ENCODE measurements at regions not wholly inside any gene's neighbourhood (a gene's known extent, or its start where the extent isn't known, plus 50 kb on each side); places are given as distances from the start of the nearest gene placed in this dataset.

GRCh38 chr11:110023711-110024110 lies 69.5 kb upstream of the ZC3H12C start:
- Histone ChIP-seq H3K4me3 (ENCODE audit: low read depth, low read length) (no peak overlapping the region), H3K9me3 (ENCODE audit: control insufficient read depth, insufficient read depth, low read length) (no peaks in the 10 kb centered on the region), H3K36me3 (ENCODE audit: control insufficient read depth, insufficient read depth, low read length) (no peaks in the 10 kb centered on the region), H3K27ac (ENCODE audit: low read depth, low read length) (no peak overlapping the region), H3K9ac (ENCODE audit: low read depth, low read length) (no peak overlapping the region), H3K27me3 (ENCODE audit: control insufficient read depth, insufficient read depth, low read length) (no peaks in the 10 kb centered on the region), H3K4me1 (ENCODE audit: control insufficient read depth, insufficient read depth, low read length) (no peaks in the 10 kb centered on the region)

GRCh38 chr11:110026858-110027626 lies 66.2 kb upstream of the ZC3H12C start:
- Histone ChIP-seq H3K9ac (ENCODE audit: low read depth, low read length) (no peak overlapping the region), H3K4me3 (ENCODE audit: low read depth, low read length) (no peak overlapping the region), H3K36me3 (ENCODE audit: control insufficient read depth, insufficient read depth, low read length) (no peaks in the 10 kb centered on the region), H3K9me3 (ENCODE audit: control insufficient read depth, insufficient read depth, low read length) (no peaks in the 10 kb centered on the region), H3K27me3 (ENCODE audit: control insufficient read depth, insufficient read depth, low read length) (no peaks in the 10 kb centered on the region), H3K27ac (ENCODE audit: low read depth, low read length) (no peak overlapping the region), H3K4me1 (ENCODE audit: control insufficient read depth, insufficient read depth, low read length) (no peaks in the 10 kb centered on the region)

- no peaks in the 10 kb centered on the region for H3K27me3 ChIP-seq (ENCODE audit: control insufficient read depth, insufficient read depth, low read length)
- H3K9ac ChIP-seq (ENCODE audit: low read depth, low read length) = no peak overlapping the region
- H3K4me1 ChIP-seq (ENCODE audit: control insufficient read depth, insufficient read depth, low read length) = no peaks in the 10 kb centered on the region
- no peak overlapping the region for H3K4me3 ChIP-seq (ENCODE audit: low read depth, low read length)
- H3K9me3 ChIP-seq (ENCODE audit: control insufficient read depth, insufficient read depth, low read length) = no peaks in the 10 kb centered on the region
- no peak overlapping the region for H3K27ac ChIP-seq (ENCODE audit: low read depth, low read length)
- H3K36me3 ChIP-seq (ENCODE audit: control insufficient read depth, insufficient read depth, low read length) = no peaks in the 10 kb centered on the region
Observed at GRCh38 chr11:110027627-110028371, 65.4 kb upstream of the ZC3H12C start.

GRCh38 chr11:110028921-110029320 lies 64.3 kb upstream of the ZC3H12C start:
- Histone ChIP-seq H3K9me3 (ENCODE audit: control insufficient read depth, insufficient read depth, low read length) (no peaks in the 10 kb centered on the region), H3K27me3 (ENCODE audit: control insufficient read depth, insufficient read depth, low read length) (no peaks in the 10 kb centered on the region), H3K9ac (ENCODE audit: low read depth, low read length) (no peak overlapping the region), H3K4me1 (ENCODE audit: control insufficient read depth, insufficient read depth, low read length) (no peaks in the 10 kb centered on the region), H3K36me3 (ENCODE audit: control insufficient read depth, insufficient read depth, low read length) (no peaks in the 10 kb centered on the region), H3K27ac (ENCODE audit: low read depth, low read length) (no peak overlapping the region), H3K4me3 (ENCODE audit: low read depth, low read length) (no peak overlapping the region)

GRCh38 chr11:110029714-110030113 lies 63.5 kb upstream of the ZC3H12C start:
- H3K9me3 ChIP-seq (ENCODE audit: control insufficient read depth, insufficient read depth, low read length) = no peaks in the 10 kb centered on the region
- H3K4me3 ChIP-seq (ENCODE audit: low read depth, low read length) = no peak overlapping the region
- H3K4me1 ChIP-seq (ENCODE audit: control insufficient read depth, insufficient read depth, low read length) = no peaks in the 10 kb centered on the region
- H3K27ac ChIP-seq (ENCODE audit: low read depth, low read length) = no peak overlapping the region
- no peaks in the 10 kb centered on the region for H3K27me3 ChIP-seq (ENCODE audit: control insufficient read depth, insufficient read depth, low read length)
- H3K9ac ChIP-seq (ENCODE audit: low read depth, low read length) = no peak overlapping the region
- no peaks in the 10 kb centered on the region for H3K36me3 ChIP-seq (ENCODE audit: control insufficient read depth, insufficient read depth, low read length)

GRCh38 chr11:110031171-110031570 lies 62.0 kb upstream of the ZC3H12C start:
- no peak overlapping the region for H3K4me3 ChIP-seq (ENCODE audit: low read depth, low read length)

GRCh38 chr11:110032259-110032658 lies 60.9 kb upstream of the ZC3H12C start:
- H3K27ac ChIP-seq (ENCODE audit: low read depth, low read length) = no peak overlapping the region
- no peak overlapping the region for H3K9ac ChIP-seq (ENCODE audit: low read depth, low read length)
- H3K4me1 ChIP-seq (ENCODE audit: control insufficient read depth, insufficient read depth, low read length) = no peaks in the 10 kb centered on the region
- H3K36me3 ChIP-seq (ENCODE audit: control insufficient read depth, insufficient read depth, low read length) = no peaks in the 10 kb centered on the region
- no peaks in the 10 kb centered on the region for H3K9me3 ChIP-seq (ENCODE audit: control insufficient read depth, insufficient read depth, low read length)
- no peak overlapping the region for H3K4me3 ChIP-seq (ENCODE audit: low read depth, low read length)
- no peaks in the 10 kb centered on the region for H3K27me3 ChIP-seq (ENCODE audit: control insufficient read depth, insufficient read depth, low read length)

More at GRCh38 chr11:110031171-110031570, 62.0 kb upstream of the ZC3H12C start:
- no peak overlapping the region for H3K9ac ChIP-seq (ENCODE audit: low read depth, low read length)
- H3K4me1 ChIP-seq (ENCODE audit: control insufficient read depth, insufficient read depth, low read length) = no peaks in the 10 kb centered on the region
- no peaks in the 10 kb centered on the region for H3K36me3 ChIP-seq (ENCODE audit: control insufficient read depth, insufficient read depth, low read length)
- H3K9me3 ChIP-seq (ENCODE audit: control insufficient read depth, insufficient read depth, low read length) = no peaks in the 10 kb centered on the region
- H3K27me3 ChIP-seq (ENCODE audit: control insufficient read depth, insufficient read depth, low read length) = no peaks in the 10 kb centered on the region
- no peak overlapping the region for H3K27ac ChIP-seq (ENCODE audit: low read depth, low read length)

- Histone ChIP-seq H3K9ac (ENCODE audit: low read depth, low read length) (no peak overlapping the region), H3K27me3 (ENCODE audit: control insufficient read depth, insufficient read depth, low read length) (no peaks in the 10 kb centered on the region), H3K4me3 (ENCODE audit: low read depth, low read length) (no peak overlapping the region), H3K27ac (ENCODE audit: low read depth, low read length) (no peak overlapping the region), H3K9me3 (ENCODE audit: control insufficient read depth, insufficient read depth, low read length) (no peaks in the 10 kb centered on the region), H3K4me1 (ENCODE audit: control insufficient read depth, insufficient read depth, low read length) (no peaks in the 10 kb centered on the region), H3K36me3 (ENCODE audit: control insufficient read depth, insufficient read depth, low read length) (no peaks in the 10 kb centered on the region)
Observed at GRCh38 chr11:110032957-110033570, 60.1 kb upstream of the ZC3H12C start.

- Histone ChIP-seq H3K9ac (ENCODE audit: low read depth, low read length) (no peak overlapping the region), H3K27me3 (ENCODE audit: control insufficient read depth, insufficient read depth, low read length) (no peaks in the 10 kb centered on the region), H3K9me3 (ENCODE audit: control insufficient read depth, insufficient read depth, low read length) (no peaks in the 10 kb centered on the region), H3K4me1 (ENCODE audit: control insufficient read depth, insufficient read depth, low read length) (no peaks in the 10 kb centered on the region), H3K27ac (ENCODE audit: low read depth, low read length) (no peak overlapping the region), H3K4me3 (ENCODE audit: low read depth, low read length) (no peak overlapping the region), H3K36me3 (ENCODE audit: control insufficient read depth, insufficient read depth, low read length) (no peaks in the 10 kb centered on the region)
Observed at GRCh38 chr11:110034806-110035205, 58.4 kb upstream of the ZC3H12C start.

GRCh38 chr11:110035357-110035756 lies 57.8 kb upstream of the ZC3H12C start:
- H3K36me3 ChIP-seq (ENCODE audit: control insufficient read depth, insufficient read depth, low read length) = no peaks in the 10 kb centered on the region
- no peak overlapping the region for H3K27ac ChIP-seq (ENCODE audit: low read depth, low read length)
- no peaks in the 10 kb centered on the region for H3K4me1 ChIP-seq (ENCODE audit: control insufficient read depth, insufficient read depth, low read length)
- no peaks in the 10 kb centered on the region for H3K27me3 ChIP-seq (ENCODE audit: control insufficient read depth, insufficient read depth, low read length)
- H3K4me3 ChIP-seq (ENCODE audit: low read depth, low read length) = no peak overlapping the region
- no peak overlapping the region for H3K9ac ChIP-seq (ENCODE audit: low read depth, low read length)
- no peaks in the 10 kb centered on the region for H3K9me3 ChIP-seq (ENCODE audit: control insufficient read depth, insufficient read depth, low read length)

- H3K9me3 ChIP-seq (ENCODE audit: control insufficient read depth, insufficient read depth, low read length) = no peaks in the 10 kb centered on the region
- no peak overlapping the region for H3K27ac ChIP-seq (ENCODE audit: low read depth, low read length)
- no peak overlapping the region for H3K9ac ChIP-seq (ENCODE audit: low read depth, low read length)
Observed at GRCh38 chr11:110038201-110038600, 55.0 kb upstream of the ZC3H12C start.

More at GRCh38 chr11:110038201-110038600, 55.0 kb upstream of the ZC3H12C start:
- H3K36me3 ChIP-seq (ENCODE audit: control insufficient read depth, insufficient read depth, low read length) = no peaks in the 10 kb centered on the region
- no peak overlapping the region for H3K4me3 ChIP-seq (ENCODE audit: low read depth, low read length)
- H3K27me3 ChIP-seq (ENCODE audit: control insufficient read depth, insufficient read depth, low read length) = no peaks in the 10 kb centered on the region
- no peaks in the 10 kb centered on the region for H3K4me1 ChIP-seq (ENCODE audit: control insufficient read depth, insufficient read depth, low read length)

Measured in HUES48 (cell line).